Fibroblast of lung (primary cell): ENCODE measurements at regions not wholly inside any gene's neighbourhood (a gene's known extent, or its start where the extent isn't known, plus 50 kb on each side); places are given as distances from the start of the nearest gene placed in this dataset.

Experiments used
- EZH2 ChIP-seq: IDR thresholded peaks from 2 replicates; pipeline ENCODE4 v1.5.1; 2012; ENCODE audit warnings: low read length, control low read depth, mild to moderate bottlenecking; ENCODE audit errors: missing control alignments
- TF ChIP-seq, protein P1 (sequence below), 2 donors: IDR thresholded peaks in 1 of 2; conservative IDR thresholded peaks in 1 of 2; 1 replicate in 1 of 2; 2 replicates in 1 of 2; pipeline ENCODE4 v1.5.1; 2011 to 2012; ENCODE audit warnings: low read length in 2 of 2, control low read depth in 1 of 2, inconsistent platforms in 1 of 2, low read depth in 1 of 2, mild to moderate bottlenecking in 1 of 2

- TF ChIP-seq, protein P1, sequence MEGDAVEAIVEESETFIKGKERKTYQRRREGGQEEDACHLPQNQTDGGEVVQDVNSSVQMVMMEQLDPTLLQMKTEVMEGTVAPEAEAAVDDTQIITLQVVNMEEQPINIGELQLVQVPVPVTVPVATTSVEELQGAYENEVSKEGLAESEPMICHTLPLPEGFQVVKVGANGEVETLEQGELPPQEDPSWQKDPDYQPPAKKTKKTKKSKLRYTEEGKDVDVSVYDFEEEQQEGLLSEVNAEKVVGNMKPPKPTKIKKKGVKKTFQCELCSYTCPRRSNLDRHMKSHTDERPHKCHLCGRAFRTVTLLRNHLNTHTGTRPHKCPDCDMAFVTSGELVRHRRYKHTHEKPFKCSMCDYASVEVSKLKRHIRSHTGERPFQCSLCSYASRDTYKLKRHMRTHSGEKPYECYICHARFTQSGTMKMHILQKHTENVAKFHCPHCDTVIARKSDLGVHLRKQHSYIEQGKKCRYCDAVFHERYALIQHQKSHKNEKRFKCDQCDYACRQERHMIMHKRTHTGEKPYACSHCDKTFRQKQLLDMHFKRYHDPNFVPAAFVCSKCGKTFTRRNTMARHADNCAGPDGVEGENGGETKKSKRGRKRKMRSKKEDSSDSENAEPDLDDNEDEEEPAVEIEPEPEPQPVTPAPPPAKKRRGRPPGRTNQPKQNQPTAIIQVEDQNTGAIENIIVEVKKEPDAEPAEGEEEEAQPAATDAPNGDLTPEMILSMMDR (conservative IDR thresholded peaks at IDR 0.05 in 1 of 2, IDR thresholded peaks at IDR 0.05 in 1 of 2; ENCODE audit: low read depth in 1 of 2, low read length in 2 of 2) = no peak
- TF ChIP-seq EZH2 = no peak
Observed at GRCh38 chr5:2574155-2574554, 177.3 kb downstream of the IRX2 start.
